Erythroblast (primary cell): ENCODE measurements at regions not wholly inside any gene's neighbourhood (a gene's known extent, or its start where the extent isn't known, plus 50 kb on each side); places are given as distances from the start of the nearest gene placed in this dataset.

Source experiments
- GATA1 ChIP-seq: IDR thresholded peaks from 2 replicates; pipeline ENCODE4 v1.6.1; 2011; ENCODE audit warnings: low read depth, mild to moderate bottlenecking, control low read depth, low read length, moderate library complexity
- POLR2A ChIP-seq: IDR thresholded peaks from 2 replicates; pipeline ENCODE4 v1.6.1; 2011; ENCODE audit warnings: mild to moderate bottlenecking, low read length

DNA sequence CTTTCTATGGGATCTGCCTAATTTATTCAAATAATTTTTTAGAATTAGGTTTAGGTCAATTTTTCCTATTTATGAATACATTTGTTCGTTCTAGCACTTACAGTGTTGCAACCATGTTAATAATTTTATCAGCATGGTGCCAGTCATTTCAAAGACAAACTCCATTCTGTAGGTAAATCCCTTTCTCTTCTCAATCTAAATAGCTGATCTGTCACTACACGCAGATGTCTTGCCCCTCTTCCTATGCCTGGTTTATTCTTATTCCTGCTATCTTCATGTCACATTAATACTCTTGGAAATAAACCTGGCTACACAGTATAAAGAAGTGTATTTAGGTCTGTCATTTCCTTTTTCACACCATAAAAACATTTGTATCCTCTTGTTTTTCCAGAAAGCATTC is 1172.4 kb downstream of the BRINP3 start:
- TF ChIP-seq POLR2A, result no peak
- no peak for TF ChIP-seq GATA1
